Liver (tissue), 8 donors: ENCODE measurements at regions not wholly inside any gene's neighbourhood (a gene's known extent, or its start where the extent isn't known, plus 50 kb on each side); places are given as distances from the start of the nearest gene placed in this dataset.

ENCODE experiments used
- DNase-seq: peaks from one replicate; pipeline ENCODE4 v3.0.0-alpha.2; 2017; ENCODE audit warnings: low spot score
- H3K27ac ChIP-seq, 2 donors: one replicate each; pipeline ENCODE4 v1.7.0; 2013; ENCODE audit warnings: inconsistent platforms in 2 of 2, low read length in 2 of 2, control low read depth in 1 of 2, low read depth in 1 of 2, mild to moderate bottlenecking in 1 of 2
- H3K27me3 ChIP-seq, 4 donors: one replicate each; pipeline versions ENCODE4 v1.6.1 to v1.7.0; 2013; ENCODE audit warnings: low read length in 3 of 4, inconsistent platforms in 1 of 4, mild to moderate bottlenecking in 1 of 4, moderate library complexity in 1 of 4; ENCODE audit not compliant: control insufficient read depth in 4 of 4, insufficient read depth in 4 of 4
- H3K36me3 ChIP-seq, 4 donors: one replicate each; pipeline versions ENCODE4 v1.6.1 to v1.7.0; 2013; ENCODE audit warnings: low read length in 3 of 4, mild to moderate bottlenecking in 3 of 4, low read depth in 1 of 4, moderate library complexity in 1 of 4; ENCODE audit not compliant: control insufficient read depth in 4 of 4, insufficient read depth in 3 of 4
- H3K4me1 ChIP-seq, 4 donors: one replicate each; pipeline versions ENCODE4 v1.6.1 to v1.7.0; 2013; ENCODE audit warnings: low read length in 3 of 4, mild to moderate bottlenecking in 3 of 4, moderate library complexity in 1 of 4; ENCODE audit not compliant: control insufficient read depth in 4 of 4, insufficient read depth in 4 of 4
- H3K4me3 ChIP-seq, 3 donors: one replicate each; pipeline versions ENCODE4 v1.6.1 to v1.7.0; 2013; ENCODE audit warnings: low read length in 3 of 3, control low read depth in 1 of 3, low read depth in 1 of 3, mild to moderate bottlenecking in 1 of 3
- H3K9ac ChIP-seq, 2 donors: one replicate each; pipeline ENCODE4 v1.7.0; 2013; ENCODE audit warnings: low read length in 2 of 2, mild to moderate bottlenecking in 2 of 2, moderate library complexity in 2 of 2, control low read depth in 1 of 2, low read depth in 1 of 2
- H3K9me3 ChIP-seq, 4 donors: one replicate each; pipeline versions ENCODE4 v1.6.1 to v1.7.0; 2013; ENCODE audit warnings: low read length in 3 of 4; ENCODE audit not compliant: control insufficient read depth in 4 of 4
- FOXA2 ChIP-seq: IDR thresholded peaks from 2 replicates; pipeline ENCODE4 v1.6.1; 2016; ENCODE audit warnings: antibody characterized with exemption
- JUND ChIP-seq, 2 donors: IDR thresholded peaks; 2 replicates each; pipeline ENCODE4 v1.6.1; 2016; ENCODE audit warnings: antibody characterized with exemption in 2 of 2
- RAD21 ChIP-seq, 2 donors: IDR thresholded peaks; 2 replicates each; pipeline ENCODE4 v1.6.1; 2016; ENCODE audit warnings: antibody characterized with exemption in 2 of 2, mild to moderate bottlenecking in 2 of 2
- WGBS: extraction: QIAGEN DNeasy Blood & Tissue Kit; methylation state at CpG from one replicate; pipeline ENCODE4 v1.1.7; 2013; 5-methylcytosine and 5-hydroxymethylcytosine counted together
- TF ChIP-seq, protein P1 (sequence below): IDR thresholded peaks from 2 replicates; pipeline ENCODE4 v1.6.1; 2016; ENCODE audit warnings: antibody characterized with exemption
- TF ChIP-seq, protein P2 (sequence below): fragments of 150-350 bp; IDR thresholded peaks from 2 replicates; pipeline ENCODE4 v1.5.1; 2017; ENCODE audit warnings: improper control_type of control experiment, low read depth, low read length; ENCODE audit not compliant: missing input control
- TF ChIP-seq, protein P3 (sequence below): IDR thresholded peaks from 2 replicates; pipeline ENCODE4 v1.6.1; 2016; ENCODE audit warnings: antibody characterized with exemption, mild to moderate bottlenecking
- donor health status: healthy.
- donor health status: healthy.
- donor health status: healthy.
- donor health status: healthy.
- donor health status: healthy.

DNA sequence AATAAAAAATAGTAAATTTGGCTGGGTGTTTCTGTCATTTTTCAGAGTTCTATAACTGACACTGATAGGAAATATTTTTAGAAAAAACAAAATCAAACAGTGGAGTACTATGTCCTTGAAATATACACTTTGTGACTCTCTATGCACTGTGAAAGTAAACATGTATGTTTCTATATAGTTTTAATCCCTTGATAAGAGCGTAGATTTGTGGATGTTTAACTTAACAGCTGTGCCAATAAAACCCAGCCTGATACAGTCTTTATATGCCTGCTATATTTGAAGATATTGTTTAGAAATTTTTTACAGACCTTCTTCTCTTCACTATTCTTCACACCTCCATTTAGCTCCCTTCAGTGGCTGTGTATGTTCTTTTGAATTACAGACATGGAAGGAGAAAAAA lies 473.3 kb upstream of the FZD8 start:
- Histone ChIP-seq H3K9me3 (no peaks in the 10 kb centered on the region), H3K36me3 (no peaks in the 10 kb centered on the region), H3K9ac (no peak overlapping the region), H3K4me1 (peaks cover 0 to 5% (median 3%) of the 10 kb centered on the region in 4 donors), H3K27me3 (no peaks in the 10 kb centered on the region), H3K4me3 (no peak overlapping the region), H3K27ac (no peak overlapping the region)
- WGBS, result 87% methylated on average over 1 of the region's 1 CpG
- DNase-seq, result no peak
- TF ChIP-seq, protein P1, sequence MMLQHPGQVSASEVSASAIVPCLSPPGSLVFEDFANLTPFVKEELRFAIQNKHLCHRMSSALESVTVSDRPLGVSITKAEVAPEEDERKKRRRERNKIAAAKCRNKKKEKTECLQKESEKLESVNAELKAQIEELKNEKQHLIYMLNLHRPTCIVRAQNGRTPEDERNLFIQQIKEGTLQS, result no peak
- TF ChIP-seq, protein P2, sequence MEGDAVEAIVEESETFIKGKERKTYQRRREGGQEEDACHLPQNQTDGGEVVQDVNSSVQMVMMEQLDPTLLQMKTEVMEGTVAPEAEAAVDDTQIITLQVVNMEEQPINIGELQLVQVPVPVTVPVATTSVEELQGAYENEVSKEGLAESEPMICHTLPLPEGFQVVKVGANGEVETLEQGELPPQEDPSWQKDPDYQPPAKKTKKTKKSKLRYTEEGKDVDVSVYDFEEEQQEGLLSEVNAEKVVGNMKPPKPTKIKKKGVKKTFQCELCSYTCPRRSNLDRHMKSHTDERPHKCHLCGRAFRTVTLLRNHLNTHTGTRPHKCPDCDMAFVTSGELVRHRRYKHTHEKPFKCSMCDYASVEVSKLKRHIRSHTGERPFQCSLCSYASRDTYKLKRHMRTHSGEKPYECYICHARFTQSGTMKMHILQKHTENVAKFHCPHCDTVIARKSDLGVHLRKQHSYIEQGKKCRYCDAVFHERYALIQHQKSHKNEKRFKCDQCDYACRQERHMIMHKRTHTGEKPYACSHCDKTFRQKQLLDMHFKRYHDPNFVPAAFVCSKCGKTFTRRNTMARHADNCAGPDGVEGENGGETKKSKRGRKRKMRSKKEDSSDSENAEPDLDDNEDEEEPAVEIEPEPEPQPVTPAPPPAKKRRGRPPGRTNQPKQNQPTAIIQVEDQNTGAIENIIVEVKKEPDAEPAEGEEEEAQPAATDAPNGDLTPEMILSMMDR, result no peak

DNA sequence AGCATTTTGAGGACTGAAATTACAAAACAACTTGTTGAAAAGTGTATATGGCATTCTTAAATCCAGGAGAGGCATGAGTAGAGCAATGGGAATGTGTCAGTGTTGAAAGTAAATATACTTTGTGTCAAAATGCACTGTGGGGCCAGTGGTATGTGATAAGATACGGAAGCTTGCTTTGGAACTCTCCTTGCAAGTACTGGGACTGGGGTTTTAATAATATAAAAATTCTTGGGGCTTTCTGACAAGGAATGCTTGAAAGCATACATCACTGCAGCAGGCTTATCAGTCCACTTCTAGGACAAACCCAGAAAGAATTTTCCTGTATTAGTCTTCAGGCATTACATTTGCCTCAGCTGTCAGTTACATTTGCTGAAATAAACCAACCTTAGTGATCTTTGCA lies 472.8 kb upstream of the FZD8 start:
- no peak for DNase-seq
- Histone ChIP-seq H3K27ac (no peak overlapping the region), H3K36me3 (no peaks in the 10 kb centered on the region), H3K27me3 (no peaks in the 10 kb centered on the region), H3K9me3 (no peaks in the 10 kb centered on the region), H3K9ac (no peak overlapping the region), H3K4me1 (peaks cover 0 to 10% (median 7%) of the 10 kb centered on the region in 4 donors), H3K4me3 (no peak overlapping the region)
- WGBS, result 84% methylated on average over 1 of the region's 1 CpG
- TF ChIP-seq, protein P2, result no peak
- no peak for TF ChIP-seq RAD21 (IDR thresholded peaks at IDR 0.05)

DNA sequence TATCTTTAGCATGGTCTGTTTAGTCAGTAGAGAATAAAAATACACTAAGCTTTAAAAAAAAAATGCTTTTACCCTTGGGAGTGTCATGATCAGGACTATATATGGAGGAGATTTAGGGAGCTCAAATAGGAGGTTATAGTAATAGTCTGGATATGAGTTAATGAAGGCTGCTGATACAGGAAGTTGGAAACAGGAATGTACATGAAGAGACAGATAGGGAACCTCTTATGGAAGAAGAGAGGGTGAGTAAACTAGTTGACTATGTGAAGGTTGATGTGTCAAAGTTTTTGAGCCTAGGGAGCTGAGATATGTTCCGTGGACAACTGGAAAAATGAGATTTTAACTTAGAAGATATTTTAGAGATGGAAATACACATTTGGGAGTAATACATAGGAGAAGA lies 472.0 kb upstream of the FZD8 start:
- no peak overlapping the region for H3K4me3 ChIP-seq
- H3K4me1 ChIP-seq, result peaks cover 4 to 15% (median 10%) of the 10 kb centered on the region in 4 donors
- 90% methylated on average over 1 of the region's 1 CpG for WGBS
- H3K27ac ChIP-seq, result no peak overlapping the region
- no peaks in the 10 kb centered on the region for H3K36me3 ChIP-seq
- no peaks in the 10 kb centered on the region for H3K27me3 ChIP-seq
- TF ChIP-seq FOXA2 (no peak), JUND (IDR thresholded peaks at IDR 0.05) (no peak)
- TF ChIP-seq, protein P1, result no peak
- TF ChIP-seq, protein P2, result no peak
- TF ChIP-seq, protein P3, sequence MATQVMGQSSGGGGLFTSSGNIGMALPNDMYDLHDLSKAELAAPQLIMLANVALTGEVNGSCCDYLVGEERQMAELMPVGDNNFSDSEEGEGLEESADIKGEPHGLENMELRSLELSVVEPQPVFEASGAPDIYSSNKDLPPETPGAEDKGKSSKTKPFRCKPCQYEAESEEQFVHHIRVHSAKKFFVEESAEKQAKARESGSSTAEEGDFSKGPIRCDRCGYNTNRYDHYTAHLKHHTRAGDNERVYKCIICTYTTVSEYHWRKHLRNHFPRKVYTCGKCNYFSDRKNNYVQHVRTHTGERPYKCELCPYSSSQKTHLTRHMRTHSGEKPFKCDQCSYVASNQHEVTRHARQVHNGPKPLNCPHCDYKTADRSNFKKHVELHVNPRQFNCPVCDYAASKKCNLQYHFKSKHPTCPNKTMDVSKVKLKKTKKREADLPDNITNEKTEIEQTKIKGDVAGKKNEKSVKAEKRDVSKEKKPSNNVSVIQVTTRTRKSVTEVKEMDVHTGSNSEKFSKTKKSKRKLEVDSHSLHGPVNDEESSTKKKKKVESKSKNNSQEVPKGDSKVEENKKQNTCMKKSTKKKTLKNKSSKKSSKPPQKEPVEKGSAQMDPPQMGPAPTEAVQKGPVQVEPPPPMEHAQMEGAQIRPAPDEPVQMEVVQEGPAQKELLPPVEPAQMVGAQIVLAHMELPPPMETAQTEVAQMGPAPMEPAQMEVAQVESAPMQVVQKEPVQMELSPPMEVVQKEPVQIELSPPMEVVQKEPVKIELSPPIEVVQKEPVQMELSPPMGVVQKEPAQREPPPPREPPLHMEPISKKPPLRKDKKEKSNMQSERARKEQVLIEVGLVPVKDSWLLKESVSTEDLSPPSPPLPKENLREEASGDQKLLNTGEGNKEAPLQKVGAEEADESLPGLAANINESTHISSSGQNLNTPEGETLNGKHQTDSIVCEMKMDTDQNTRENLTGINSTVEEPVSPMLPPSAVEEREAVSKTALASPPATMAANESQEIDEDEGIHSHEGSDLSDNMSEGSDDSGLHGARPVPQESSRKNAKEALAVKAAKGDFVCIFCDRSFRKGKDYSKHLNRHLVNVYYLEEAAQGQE, result no peak
- no peak for DNase-seq
- H3K9me3 ChIP-seq, result no peaks in the 10 kb centered on the region
- H3K9ac ChIP-seq, result no peak overlapping the region
